ENCODE measurements at regions not wholly inside any gene's neighbourhood (a gene's known extent, or its start where the extent isn't known, plus 50 kb on each side); places are given as distances from the start of the nearest gene placed in this dataset.
"Not testable (repeated sequence)": the region's sequence is repeated elsewhere in the genome, so short reads cannot be mapped to it uniquely, and the experiment has no call there.

DNA sequence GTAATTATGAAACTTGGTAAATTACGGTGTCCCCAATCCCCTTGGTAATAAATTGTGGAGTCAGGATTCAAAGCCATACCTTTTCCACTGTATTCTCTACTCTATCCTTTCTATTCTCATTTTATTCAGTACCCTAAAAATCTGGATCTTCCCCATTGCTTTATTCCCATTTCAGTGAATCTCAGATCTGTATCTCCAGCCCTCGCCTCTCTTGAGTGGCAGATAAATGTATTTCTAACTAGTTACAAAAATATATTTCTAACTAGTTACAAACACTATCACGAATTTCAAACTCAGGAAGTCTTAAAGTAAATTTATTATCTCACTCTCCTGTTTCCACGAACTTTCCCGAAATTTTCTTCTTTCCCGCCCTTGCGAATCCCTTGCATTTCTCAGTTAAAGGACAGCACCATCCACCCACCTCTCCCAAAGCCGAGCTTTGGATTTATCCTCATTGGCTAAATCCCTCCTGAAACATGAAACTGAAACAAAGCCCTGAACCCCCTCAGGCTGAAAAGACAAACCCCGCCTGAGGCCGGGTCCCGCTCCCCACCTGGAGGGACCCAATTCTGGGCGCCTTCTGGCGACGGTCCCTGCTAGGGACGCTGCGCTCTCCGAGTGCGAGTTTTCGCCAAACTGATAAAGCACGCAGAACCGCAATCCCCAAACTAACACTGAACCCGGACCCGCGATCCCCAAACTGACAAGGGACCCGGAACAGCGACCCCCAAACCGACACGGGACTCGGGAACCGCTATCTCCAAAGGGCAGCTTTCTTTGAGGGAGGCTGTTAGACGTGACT lies 164.3 kb upstream of the PABPC3 start:
- DNase-seq (ENCODE audit: low spot score): no peak

- not testable (repeated sequence) for DNase-seq (ENCODE audit: low spot score)
Observed at GRCh38 chr13:24933106-24934023, 162.6 kb upstream of the PABPC3 start.

DNA sequence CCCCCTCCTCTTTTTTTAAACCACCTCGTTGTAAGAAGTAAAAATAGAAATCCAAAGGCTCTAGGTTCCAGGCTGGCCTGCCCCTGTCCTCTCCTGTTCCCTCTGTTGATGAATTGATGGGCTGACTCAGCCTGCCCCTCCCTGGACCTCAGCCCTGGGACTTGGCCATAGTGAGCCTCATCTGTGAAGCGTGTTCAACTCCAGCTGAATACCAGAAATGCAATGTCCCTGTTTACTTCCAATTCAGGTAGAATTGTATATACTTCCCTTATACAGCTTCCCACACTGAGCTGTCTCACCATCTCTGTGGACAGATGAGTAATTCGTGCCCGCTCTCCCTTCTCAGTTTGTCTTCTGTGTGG lies 161.9 kb upstream of the PABPC3 start:
- not testable (repeated sequence) for DNase-seq (ENCODE audit: low spot score)

DNA sequence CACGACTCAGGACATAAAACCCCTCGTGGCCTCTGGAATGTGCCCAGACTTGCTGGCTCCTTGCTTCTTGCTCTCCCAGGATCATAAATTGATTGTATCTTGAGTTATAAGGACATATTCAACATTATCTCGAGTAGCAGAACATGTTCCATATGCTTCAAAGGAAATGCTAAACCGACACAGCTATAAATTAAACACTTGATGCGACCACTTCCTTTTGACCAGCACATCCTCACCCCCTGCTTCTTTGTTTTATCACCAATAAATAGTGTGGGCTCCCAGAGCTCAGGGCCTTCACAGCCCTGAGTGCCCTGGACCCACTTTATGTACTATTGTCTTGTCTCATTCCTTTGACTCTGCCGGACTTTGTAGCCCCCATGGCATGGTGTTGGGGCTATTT lies 157.0 kb upstream of the PABPC3 start:
- no peak for DNase-seq (ENCODE audit: low spot score)

GRCh38 chr13:24941023-24941713 lies 154.8 kb upstream of the PABPC3 start:
- DNase-seq (ENCODE audit: low spot score): not testable (repeated sequence)

- DNase-seq (ENCODE audit: low spot score): no peak
Observed at GRCh38 chr13:24943136-24943535, 152.8 kb upstream of the PABPC3 start.

DNA sequence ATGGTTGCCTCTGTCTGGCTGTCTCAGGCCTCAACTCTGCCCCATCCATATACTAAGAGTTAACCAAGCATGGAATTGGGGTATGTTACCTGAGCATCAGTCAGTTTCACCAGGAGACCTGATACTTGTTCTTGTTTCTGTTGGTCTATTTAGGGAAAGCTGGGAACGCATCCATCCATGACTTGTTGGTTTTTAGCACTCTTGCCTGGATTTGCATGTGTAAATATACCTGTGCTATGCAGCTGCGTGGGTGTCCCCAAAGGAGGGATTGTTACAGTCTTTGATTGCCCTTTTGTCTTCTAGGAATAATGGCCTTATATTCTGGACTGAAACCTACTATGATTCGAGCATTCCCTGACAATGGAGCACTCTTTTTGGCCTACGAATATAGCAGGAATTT lies 151.9 kb upstream of the PABPC3 start:
- DNase-seq (ENCODE audit: low spot score): not testable (repeated sequence)

DNA sequence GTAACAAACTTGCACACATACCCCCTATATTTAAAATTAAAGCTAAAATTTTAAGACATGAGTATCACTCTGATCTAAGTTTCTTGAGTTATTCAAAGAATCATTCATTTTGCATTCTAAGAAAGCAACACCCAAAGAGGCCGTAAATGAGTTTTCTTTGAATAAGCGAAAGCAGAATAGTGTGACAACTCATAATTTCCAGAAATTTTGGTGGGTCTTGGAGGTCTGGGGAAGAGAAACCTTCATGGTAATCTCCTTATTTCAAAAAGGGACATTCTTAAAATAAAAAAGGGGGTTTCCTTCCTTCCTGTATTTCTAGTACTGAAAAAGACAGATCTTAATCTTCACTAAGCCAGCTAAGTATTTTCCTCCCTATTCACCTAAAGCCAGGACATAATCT lies 147.0 kb upstream of the PABPC3 start:
- DNase-seq (ENCODE audit: low spot score): not testable (repeated sequence)

GRCh38 chr13:24950611-24951010 lies 145.3 kb upstream of the PABPC3 start:
- not testable (repeated sequence) for DNase-seq (ENCODE audit: low spot score)

GRCh38 chr13:24967970-24968369 lies 128.0 kb upstream of the PABPC3 start:
- not testable (repeated sequence) for DNase-seq (ENCODE audit: low spot score)

GRCh38 chr13:24968416-24968815 lies 127.5 kb upstream of the PABPC3 start:
- peak; percentile 37 for DNase-seq (ENCODE audit: low spot score)

DNA sequence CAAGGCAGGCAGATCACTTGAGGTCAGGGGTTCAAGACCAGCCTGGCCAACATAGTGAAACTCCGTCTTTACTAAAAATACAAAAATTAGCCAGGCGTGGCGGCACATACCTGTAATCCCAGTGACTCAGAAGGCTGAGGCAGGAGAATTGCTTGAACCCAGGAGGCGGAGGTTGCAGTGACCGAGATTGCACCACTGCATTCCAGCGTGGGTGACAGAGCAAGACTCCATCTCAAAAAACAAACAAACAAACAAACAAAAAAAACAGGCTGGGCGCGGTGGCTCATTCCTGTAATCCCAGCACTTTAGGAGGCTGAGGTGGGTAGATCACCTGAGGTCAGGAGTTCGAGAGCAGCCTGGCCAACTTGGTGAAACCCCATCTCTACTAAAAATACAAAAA lies 122.8 kb upstream of the PABPC3 start:
- DNase-seq (ENCODE audit: low spot score): not testable (repeated sequence)

DNA sequence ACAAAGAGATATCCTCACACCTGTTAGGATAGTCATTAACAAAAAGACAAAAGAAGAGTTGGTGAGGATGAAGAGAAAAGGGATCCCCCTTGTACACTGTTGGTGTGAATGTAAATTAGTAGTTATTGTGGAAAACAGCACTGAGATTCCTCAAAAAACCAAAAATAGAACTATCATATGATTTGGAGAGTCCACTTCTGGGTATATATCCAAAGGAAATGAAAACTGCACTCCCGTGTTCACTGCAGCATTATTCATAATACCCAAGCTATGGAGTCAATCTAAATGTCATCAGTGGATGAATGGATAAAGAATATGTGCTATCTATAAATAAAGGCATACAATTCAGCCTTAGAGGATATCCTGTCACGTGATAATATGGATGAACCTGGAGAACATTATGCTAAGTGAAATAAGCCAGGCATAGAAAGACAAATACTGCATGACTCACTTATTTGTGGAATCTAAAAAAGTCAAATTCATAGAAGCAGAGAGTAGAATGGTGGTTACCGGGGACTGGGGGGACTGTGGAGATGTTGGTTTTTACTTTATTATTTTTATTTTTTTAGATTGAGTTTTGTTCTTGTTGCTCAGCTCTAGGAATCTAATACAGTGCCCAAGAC lies 114.6 kb upstream of the PABPC3 start:
- DNase-seq (ENCODE audit: low spot score): not testable (repeated sequence)

DNA sequence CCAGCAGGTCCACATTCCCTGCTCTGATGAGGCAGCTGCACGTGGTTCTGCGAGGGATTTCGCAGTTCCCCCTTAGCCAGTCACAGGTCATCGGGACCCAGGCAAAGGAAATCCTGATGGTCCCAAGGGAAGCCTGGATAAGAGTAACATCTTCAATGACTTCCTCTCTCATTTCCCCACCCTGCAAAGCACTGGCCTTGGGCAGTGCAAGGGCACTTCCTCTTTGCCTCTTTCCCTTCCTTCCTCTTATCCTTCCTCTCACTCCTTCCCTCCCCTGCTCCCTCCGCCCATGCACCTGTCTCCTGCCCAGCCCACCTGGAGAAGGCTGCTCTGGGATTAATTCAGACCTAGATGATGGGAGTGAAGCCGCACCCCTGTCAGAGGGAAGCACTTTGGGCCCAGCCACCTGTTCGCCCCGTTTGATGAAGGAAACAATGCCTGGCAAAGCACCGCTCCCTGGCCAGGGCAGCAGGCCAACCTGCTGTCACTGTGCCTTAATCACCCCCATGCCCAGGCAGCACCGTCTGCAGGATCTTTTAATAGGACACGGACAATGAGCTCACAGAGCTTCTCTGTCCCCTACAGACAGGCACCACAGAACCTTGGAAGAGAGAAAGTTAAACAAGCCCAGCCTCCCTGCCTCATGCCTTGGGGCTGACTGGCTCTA lies 113.5 kb upstream of the PABPC3 start:
- DNase-seq (ENCODE audit: low spot score): no peak

GRCh38 chr13:24983094-24983493 lies 112.8 kb upstream of the PABPC3 start:
- no peak for DNase-seq (ENCODE audit: low spot score)

GRCh38 chr13:24984134-24984533 lies 111.8 kb upstream of the PABPC3 start:
- no peak for DNase-seq (ENCODE audit: low spot score)

- DNase-seq (ENCODE audit: low spot score): no peak
Observed at GRCh38 chr13:24985107-24985506, 110.8 kb upstream of the PABPC3 start.

- no peak for DNase-seq (ENCODE audit: low spot score)
Observed at GRCh38 chr13:24985896-24986295, 110.0 kb upstream of the PABPC3 start.

DNA sequence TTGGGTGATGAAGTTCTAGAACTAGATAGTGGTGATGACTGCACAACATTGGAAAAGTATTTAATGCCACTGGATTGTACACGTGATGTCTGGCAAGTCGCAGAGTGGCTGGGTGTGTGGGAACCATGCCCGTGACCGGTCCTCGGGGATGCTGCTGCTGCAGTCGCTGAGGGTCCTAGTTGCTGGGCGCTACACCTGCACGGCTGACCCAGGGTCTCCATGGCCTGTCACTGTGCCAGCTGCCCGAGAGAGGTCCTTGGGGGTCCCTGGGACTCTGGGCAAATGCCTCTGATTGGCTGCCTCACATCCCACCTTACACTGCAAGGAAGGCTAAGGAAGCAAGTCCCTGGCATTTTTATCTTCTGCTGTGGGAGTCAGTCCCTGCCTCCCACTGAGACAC lies 109.1 kb upstream of the PABPC3 start:
- DNase-seq (ENCODE audit: low spot score): no peak

GRCh38 chr13:24989959-24990358 lies 106.0 kb upstream of the PABPC3 start:
- not testable (repeated sequence) for DNase-seq (ENCODE audit: low spot score)

GRCh38 chr13:24992946-24993345 lies 103.0 kb upstream of the PABPC3 start:
- DNase-seq (ENCODE audit: low spot score): not testable (repeated sequence)
